ENCODE measurements at regions not wholly inside any gene's neighbourhood (a gene's known extent, or its start where the extent isn't known, plus 50 kb on each side); places are given as distances from the start of the nearest gene placed in this dataset.

DNA sequence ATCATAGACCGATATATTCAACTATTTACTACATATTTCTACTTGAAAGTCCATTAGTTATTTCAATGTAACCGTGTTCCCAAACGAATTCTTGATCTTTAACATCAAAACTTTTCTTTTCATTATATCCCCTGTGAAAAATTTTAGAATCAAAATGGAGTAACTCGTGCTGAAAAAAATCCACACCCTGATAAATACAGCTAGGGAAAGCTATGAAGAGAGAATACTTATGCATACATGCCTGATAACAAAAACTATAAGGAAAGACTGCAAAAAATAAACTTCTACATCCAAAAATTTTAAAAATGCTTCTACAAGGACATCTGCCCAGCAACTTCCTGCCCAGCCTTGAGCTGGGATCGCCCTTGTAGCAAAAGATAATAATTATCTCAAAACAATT is 2458.3 kb upstream of the PCDH20 start:
- intact Hi-C loops (cut with DNase I), result no loop called here
- Histone ChIP-seq H3K9me3 (no peaks in the 10 kb centered on the region), H3K36me3 (no peaks in the 10 kb centered on the region), H3K27ac (no peak overlapping the region), H3K4me3 (no peak overlapping the region), H3K27me3 (no peaks in the 10 kb centered on the region), H3K4me1 (no peaks in the 10 kb centered on the region)
- TF ChIP-seq, protein P1, sequence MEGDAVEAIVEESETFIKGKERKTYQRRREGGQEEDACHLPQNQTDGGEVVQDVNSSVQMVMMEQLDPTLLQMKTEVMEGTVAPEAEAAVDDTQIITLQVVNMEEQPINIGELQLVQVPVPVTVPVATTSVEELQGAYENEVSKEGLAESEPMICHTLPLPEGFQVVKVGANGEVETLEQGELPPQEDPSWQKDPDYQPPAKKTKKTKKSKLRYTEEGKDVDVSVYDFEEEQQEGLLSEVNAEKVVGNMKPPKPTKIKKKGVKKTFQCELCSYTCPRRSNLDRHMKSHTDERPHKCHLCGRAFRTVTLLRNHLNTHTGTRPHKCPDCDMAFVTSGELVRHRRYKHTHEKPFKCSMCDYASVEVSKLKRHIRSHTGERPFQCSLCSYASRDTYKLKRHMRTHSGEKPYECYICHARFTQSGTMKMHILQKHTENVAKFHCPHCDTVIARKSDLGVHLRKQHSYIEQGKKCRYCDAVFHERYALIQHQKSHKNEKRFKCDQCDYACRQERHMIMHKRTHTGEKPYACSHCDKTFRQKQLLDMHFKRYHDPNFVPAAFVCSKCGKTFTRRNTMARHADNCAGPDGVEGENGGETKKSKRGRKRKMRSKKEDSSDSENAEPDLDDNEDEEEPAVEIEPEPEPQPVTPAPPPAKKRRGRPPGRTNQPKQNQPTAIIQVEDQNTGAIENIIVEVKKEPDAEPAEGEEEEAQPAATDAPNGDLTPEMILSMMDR (IDR thresholded peaks at IDR 0.05), result no peak
- no peak for FAIRE-seq
- WGBS, 2 donors, result 58 to 70% methylated on average over 5 of the region's 5 CpGs
- ATAC-seq, result no peak
- no peak for DNase-seq

DNA sequence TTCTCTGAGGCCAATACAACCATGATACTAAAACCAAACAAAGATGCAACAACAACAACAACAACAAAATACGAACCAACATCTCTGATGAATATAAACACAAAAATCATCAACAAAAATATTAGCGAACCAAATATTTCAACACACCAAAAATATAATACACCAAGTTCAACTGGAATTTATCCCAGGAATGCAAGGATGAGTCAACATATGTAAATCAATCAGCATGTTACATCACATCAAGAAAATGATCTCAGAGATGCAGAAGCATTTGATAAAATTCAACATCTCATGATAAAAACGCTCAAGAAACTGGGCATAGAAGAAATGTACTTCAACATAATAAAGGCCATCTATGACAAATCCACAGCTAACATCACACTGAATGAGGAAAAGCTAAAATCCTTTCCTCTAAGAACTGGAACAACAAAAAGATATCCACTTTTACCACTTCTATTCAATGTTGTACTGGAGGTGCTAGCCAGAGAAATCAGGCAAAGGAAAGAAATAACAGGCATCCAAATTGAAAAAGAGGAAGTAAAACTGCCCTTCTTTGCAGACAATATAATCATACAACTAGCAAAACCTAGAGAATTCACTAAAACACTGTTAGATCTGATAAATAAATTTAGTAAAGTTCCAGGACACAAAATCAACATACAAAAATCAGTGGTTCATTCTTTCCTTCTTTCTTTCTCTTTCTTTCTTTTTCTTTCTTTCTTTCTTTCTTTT is 2448.7 kb upstream of the PCDH20 start:
- no peak overlapping the region for H3K27ac ChIP-seq
- no peaks in the 10 kb centered on the region for H3K27me3 ChIP-seq
- TF ChIP-seq, protein P1 (IDR thresholded peaks at IDR 0.05), result no peak
- H3K9me3 ChIP-seq, result no peaks in the 10 kb centered on the region
- no peaks in the 10 kb centered on the region for H3K4me1 ChIP-seq
- H3K4me3 ChIP-seq, result no peak overlapping the region
- WGBS, 2 donors, result 54 to 65% methylated on average over 3 of the region's 3 CpGs
- ATAC-seq, result no peak
- no peak for DNase-seq
- intact Hi-C loops (cut with DNase I), result no loop called here
- no peaks in the 10 kb centered on the region for H3K36me3 ChIP-seq
- FAIRE-seq, result no peak

DNA sequence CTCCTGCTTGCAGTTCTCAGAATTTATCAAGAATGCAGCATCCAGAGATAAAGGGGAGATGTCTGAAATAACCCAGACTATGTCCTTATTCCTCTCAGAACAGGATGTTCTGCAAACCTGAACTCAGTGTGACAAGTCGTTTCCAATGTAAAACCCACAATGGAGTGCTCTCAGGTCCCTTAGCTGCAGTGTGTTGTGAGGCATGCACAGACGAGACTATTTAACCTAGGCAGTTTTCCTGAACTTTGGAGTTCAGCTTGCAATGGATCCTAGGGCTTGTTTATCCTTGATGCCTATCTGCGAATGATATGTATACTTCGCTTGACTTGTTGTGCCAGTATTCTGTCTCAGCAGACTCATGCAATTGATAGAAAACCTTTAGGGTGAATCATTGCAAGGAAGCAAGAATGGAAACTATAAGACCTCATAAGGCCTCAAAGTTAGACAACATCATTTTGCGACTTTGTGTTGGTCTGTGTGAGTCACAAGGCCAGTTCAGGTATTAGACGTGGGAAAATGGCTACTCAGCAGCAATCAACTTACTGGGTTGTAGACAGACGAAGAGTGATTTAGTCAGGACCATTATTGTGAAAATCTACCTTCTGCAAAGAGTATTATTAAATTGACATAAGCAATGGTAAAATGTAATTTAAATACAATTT is 2439.9 kb upstream of the PCDH20 start:
- no peaks in the 10 kb centered on the region for H3K36me3 ChIP-seq
- ATAC-seq (no peak), DNase-seq (no peak), FAIRE-seq (no peak)
- H3K9me3 ChIP-seq, result no peaks in the 10 kb centered on the region
- H3K4me3 ChIP-seq, result no peak overlapping the region
- no peaks in the 10 kb centered on the region for H3K27me3 ChIP-seq
- H3K4me1 ChIP-seq, result no peaks in the 10 kb centered on the region
- TF ChIP-seq, protein P1 (IDR thresholded peaks at IDR 0.05), result no peak
- intact Hi-C loops (cut with DNase I), result no loop called here
- H3K27ac ChIP-seq, result no peak overlapping the region
- WGBS, 2 donors, result 48 to 59% methylated on average over 7 of the region's 7 CpGs

DNA sequence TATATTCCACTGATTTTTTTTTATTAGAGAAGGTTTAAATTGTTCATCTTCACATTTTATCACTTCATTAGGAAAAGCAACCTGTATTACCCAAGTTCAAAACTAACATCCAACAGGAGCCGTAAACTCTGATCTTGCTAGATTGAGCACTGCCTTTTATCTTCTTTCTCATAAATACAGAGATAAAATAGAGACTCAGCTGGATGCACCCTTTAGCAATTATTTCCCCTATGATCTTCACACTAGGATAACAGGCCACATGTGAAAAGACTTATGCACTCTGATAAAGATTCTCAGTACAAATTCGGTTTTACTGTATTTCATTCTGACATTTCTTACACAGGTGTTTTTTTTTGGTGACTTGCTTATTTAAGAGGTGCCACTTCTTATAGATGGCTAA is 2438.2 kb upstream of the PCDH20 start:
- no peak overlapping the region for H3K27ac ChIP-seq
- WGBS, 2 donors, result 64 to 92% methylated on average over 2 of the region's 2 CpGs
- H3K9me3 ChIP-seq, result no peaks in the 10 kb centered on the region
- DNase-seq (no peak), FAIRE-seq (no peak), ATAC-seq (no peak)
- no peak overlapping the region for H3K4me3 ChIP-seq
- H3K27me3 ChIP-seq, result no peaks in the 10 kb centered on the region
- TF ChIP-seq, protein P1 (IDR thresholded peaks at IDR 0.05), result no peak
- intact Hi-C loops (cut with DNase I), result no loop called here
- H3K4me1 ChIP-seq, result no peaks in the 10 kb centered on the region
- H3K36me3 ChIP-seq, result no peaks in the 10 kb centered on the region

DNA sequence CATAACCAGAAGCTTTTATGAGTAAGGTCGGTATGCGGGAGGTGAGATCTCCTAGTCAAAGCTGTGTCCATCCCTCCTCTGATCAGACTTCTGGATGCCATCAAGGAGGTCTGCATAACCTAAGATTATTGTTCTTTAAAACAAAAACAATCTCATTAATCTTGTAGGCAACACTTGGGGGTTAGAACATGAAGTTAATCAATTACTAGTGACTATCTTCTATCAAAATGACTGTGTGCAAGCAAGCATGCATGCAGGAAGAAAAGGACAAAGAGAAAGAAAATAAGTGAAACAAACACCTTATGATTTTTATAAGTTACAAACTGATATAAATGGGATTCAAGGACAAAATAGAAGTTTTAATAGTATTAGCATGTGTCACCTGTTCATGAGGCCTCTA is 2435.9 kb upstream of the PCDH20 start:
- Histone ChIP-seq H3K36me3 (no peaks in the 10 kb centered on the region), H3K4me1 (no peaks in the 10 kb centered on the region), H3K9me3 (no peaks in the 10 kb centered on the region), H3K27ac (no peak overlapping the region), H3K27me3 (no peaks in the 10 kb centered on the region), H3K4me3 (no peak overlapping the region)
- TF ChIP-seq, protein P1 (IDR thresholded peaks at IDR 0.05), result no peak
- intact Hi-C loops (cut with DNase I), result no loop called here
- ATAC-seq (no peak), FAIRE-seq (no peak), DNase-seq (no peak)
- WGBS, 2 donors, result 48 to 59% methylated on average over 2 of the region's 2 CpGs

All from pancreas (tissue), 10 donors.